Ascending aorta (tissue), 2 donors: ENCODE measurements at regions not wholly inside any gene's neighbourhood (a gene's known extent, or its start where the extent isn't known, plus 50 kb on each side); places are given as distances from the start of the nearest gene placed in this dataset.

Source experiments
- DNase-seq, 2 donors: peaks; one replicate each; pipeline ENCODE4 v3.0.0-alpha.2; 2019; ENCODE audit warnings: low spot score in 2 of 2
- H3K27ac ChIP-seq, 2 donors: fragments of 200-600 bp; sonication (generic); one replicate each; pipeline ENCODE4 v1.5.1; 2016 to 2017; ENCODE audit warnings: mild to moderate bottlenecking in 1 of 2
- H3K27me3 ChIP-seq: fragments of 200-600 bp; sonication (generic); one replicate; pipeline ENCODE4 v1.5.1; 2017
- H3K36me3 ChIP-seq, 2 donors: fragments of 200-600 bp; sonication (generic); one replicate each; pipeline ENCODE4 v1.5.1; 2016
- H3K4me1 ChIP-seq, 2 donors: fragments of 200-600 bp; sonication (generic); one replicate each; pipeline ENCODE4 v1.5.1; 2016 to 2017; ENCODE audit warnings: mild to moderate bottlenecking in 1 of 2
- H3K4me3 ChIP-seq, 2 donors: fragments of 200-600 bp; sonication (generic); one replicate each; pipeline ENCODE4 v1.5.1; 2016 to 2017; ENCODE audit warnings: mild to moderate bottlenecking in 1 of 2
- H3K9me3 ChIP-seq, 2 donors: fragments of 200-600 bp; sonication (generic); one replicate each; pipeline ENCODE4 v1.5.1; 2016
- CTCF ChIP-seq, 3 experiments: fragments of 200-600 bp in 2 of 3; fragments of 450-650 bp in 1 of 3; sonication (generic) in 2 of 3; IDR thresholded peaks; one replicate each; pipeline ENCODE4 v1.5.1; 2016 to 2019; ENCODE audit warnings: antibody characterized with exemption in 3 of 3, mild to moderate bottlenecking in 1 of 3, moderate library complexity in 1 of 3
- intact Hi-C: fragments of 100-400 bp; cut with DNase I; formaldehyde crosslinking; loops from one replicate; pipeline ENCODE4 v1.15.1; 2023

- H3K9me3 ChIP-seq: no peaks in the 10 kb centered on the region
- no peak overlapping the region for H3K4me3 ChIP-seq
- intact Hi-C loops: no loop called here
- H3K36me3 ChIP-seq: no peaks in the 10 kb centered on the region
- H3K27ac ChIP-seq: no peak overlapping the region
- TF ChIP-seq CTCF (IDR thresholded peaks at IDR 0.05): no peak
- no peaks in the 10 kb centered on the region for H3K27me3 ChIP-seq
- DNase-seq: no peak
- H3K4me1 ChIP-seq: no peaks in the 10 kb centered on the region
Measured at GRCh38 chr18:38466426-38466825, 900.8 kb upstream of the CELF4 start.

DNA sequence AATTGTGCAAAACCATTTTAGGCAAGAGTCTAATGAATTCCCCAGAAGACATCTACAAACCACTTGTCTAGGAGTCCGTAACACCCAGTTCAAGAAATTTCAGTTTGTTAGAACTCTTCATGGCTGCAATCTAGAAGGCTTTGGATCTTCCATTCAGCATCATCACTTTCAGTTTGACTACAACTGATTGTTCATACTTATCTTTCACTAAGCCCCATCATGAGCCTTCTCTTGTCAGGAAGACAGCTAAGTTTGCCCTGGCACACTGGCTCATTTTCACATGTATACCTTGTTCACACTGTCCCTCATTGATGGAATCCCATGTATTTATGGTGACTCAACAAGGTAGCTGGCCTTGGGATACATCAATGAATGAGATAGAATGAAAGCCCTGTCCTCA is 898.4 kb upstream of the CELF4 start:
- intact Hi-C loops: no loop called here
- TF ChIP-seq CTCF (IDR thresholded peaks at IDR 0.05): no peak
- Histone ChIP-seq H3K27me3 (no peaks in the 10 kb centered on the region), H3K36me3 (no peaks in the 10 kb centered on the region), H3K9me3 (no peaks in the 10 kb centered on the region), H3K4me1 (no peaks in the 10 kb centered on the region), H3K27ac (no peak overlapping the region), H3K4me3 (no peak overlapping the region)
- no peak for DNase-seq

- H3K9me3 ChIP-seq: no peaks in the 10 kb centered on the region
- no peak overlapping the region for H3K27ac ChIP-seq
- intact Hi-C loops: no loop called here
- H3K4me1 ChIP-seq: no peaks in the 10 kb centered on the region
- no peak overlapping the region for H3K4me3 ChIP-seq
- H3K27me3 ChIP-seq: no peaks in the 10 kb centered on the region
- DNase-seq: no peak
- no peak for TF ChIP-seq CTCF (IDR thresholded peaks at IDR 0.05)
- H3K36me3 ChIP-seq: no peaks in the 10 kb centered on the region
Measured at GRCh38 chr18:38460657-38461056, 895.1 kb upstream of the CELF4 start.

- DNase-seq: no peak
- no peaks in the 10 kb centered on the region for H3K4me1 ChIP-seq
- H3K27me3 ChIP-seq: no peaks in the 10 kb centered on the region
- TF ChIP-seq CTCF (IDR thresholded peaks at IDR 0.05): no peak
- H3K4me3 ChIP-seq: no peak overlapping the region
- intact Hi-C loops: no loop called here
- no peak overlapping the region for H3K27ac ChIP-seq
- no peaks in the 10 kb centered on the region for H3K36me3 ChIP-seq
- no peaks in the 10 kb centered on the region for H3K9me3 ChIP-seq
Measured at GRCh38 chr18:38459131-38459994, 893.8 kb upstream of the CELF4 start.

- Histone ChIP-seq H3K9me3 (no peaks in the 10 kb centered on the region), H3K4me3 (no peak overlapping the region), H3K4me1 (no peaks in the 10 kb centered on the region), H3K27me3 (no peaks in the 10 kb centered on the region), H3K27ac (no peak overlapping the region), H3K36me3 (no peaks in the 10 kb centered on the region)
- DNase-seq: no peak
- no peak for TF ChIP-seq CTCF (IDR thresholded peaks at IDR 0.05)
- intact Hi-C loops: no loop called here
Measured at GRCh38 chr18:38458698-38459097, 893.1 kb upstream of the CELF4 start.
